Panc1 (cell line): ENCODE measurements at regions not wholly inside any gene's neighbourhood (a gene's known extent, or its start where the extent isn't known, plus 50 kb on each side); places are given as distances from the start of the nearest gene placed in this dataset.

Experiments
- CTCF ChIP-seq: fragments of 450-650 bp; IDR thresholded peaks from 2 replicates; pipeline ENCODE4 v1.5.1; 2017; ENCODE audit warnings: mild to moderate bottlenecking
- POLR2AphosphoS5 ChIP-seq: IDR thresholded peaks from 2 replicates; pipeline ENCODE4 v1.6.1; 2012; ENCODE audit warnings: mild to moderate bottlenecking, low read depth, low read length, moderate library complexity
- TCF7L2 ChIP-seq: IDR thresholded peaks from 2 replicates; pipeline ENCODE4 v1.6.1; 2011; ENCODE audit warnings: mild to moderate bottlenecking, low read depth, low read length, inconsistent platforms

- no peak for TF ChIP-seq CTCF
- TF ChIP-seq POLR2AphosphoS5 = no peak
- no peak for TF ChIP-seq TCF7L2
Observed at GRCh38 chr2:192828947-192829346, 634.2 kb upstream of the TMEFF2 start.
